GM12878 (cell line): ENCODE measurements at regions not wholly inside any gene's neighbourhood (a gene's known extent, or its start where the extent isn't known, plus 50 kb on each side); places are given as distances from the start of the nearest gene placed in this dataset.

Experiments used
- ATAC-seq: fragments of 200-7000 bp; cut with Tn5 transposase; 3 replicates; pipeline ENCODE4 v1.9.1; 2020; ENCODE audit warnings: mild to moderate bottlenecking, moderate library complexity
- BruUV-seq: library from RNA; stranded (reverse); fragments of 400-500 nt; replicated peaks from 2 replicates; lab custom pipeline; 2021; lab: Mats Ljungman, UMichigan
- CTCF ChIA-PET: fragments of 300-600 bp; sonication (Branson Sonifier 250); formaldehyde crosslinking; extraction: SDS; loops from one replicate; lab custom pipeline; 2021; ENCODE audit warnings: inconsistent platforms; lab: Yijun Ruan, JAX
- POLR2A ChIA-PET: fragments of 350-600 bp; formaldehyde crosslinking; extraction: SDS; loops from one replicate; lab custom pipeline; 2021; ENCODE audit warnings: inconsistent platforms; lab: Charles Lee
- RAD21 ChIA-PET: fragments of 300-600 bp; sonication (Branson Sonifier 250); formaldehyde crosslinking; loops from one replicate; lab custom pipeline; 2023; ENCODE audit warnings: antibody characterized with exemption; ENCODE audit not compliant: unreplicated experiment; lab: Charles Lee
- SMC1A ChIA-PET: fragments of 300-600 bp; sonication (Branson Sonifier 250); formaldehyde crosslinking; loops from one replicate; lab custom pipeline; 2023; ENCODE audit not compliant: unreplicated experiment, uncharacterized antibody; lab: Charles Lee
- DNase-seq: peaks from one replicate; pipeline ENCODE4 v3.0.0-alpha.2; 2011; ENCODE audit warnings: low read depth, low spot score
- FAIRE-seq: peaks from 3 replicates; lab custom pipeline; 2011; peaks lifted over from hg19 to GRCh38; lab: Jason Lieb, UNC
- H2AFZ ChIP-seq: 2 replicates; pipeline ENCODE4 v1.6.0; 2011; ENCODE audit warnings: low read depth, low read length, control low read depth; ENCODE audit not compliant: control insufficient read depth
- H3K27ac ChIP-seq: 2 replicates; pipeline ENCODE4 v1.5.1; 2011; ENCODE audit warnings: control low read depth; ENCODE audit not compliant: control insufficient read depth, insufficient read depth
- H3K27me3 ChIP-seq, 2 experiments: replicated peaks in 1 of 2; 2 replicates each; pipeline versions ENCODE4 v1.6.0 to v1.6.1; 2011; ENCODE audit warnings: low read length in 1 of 2; ENCODE audit not compliant: control insufficient read depth in 2 of 2, insufficient read depth in 2 of 2
- H3K36me3 ChIP-seq, 2 experiments: 2 replicates each; pipeline ENCODE4 v1.5.1; 2011; ENCODE audit warnings: low read length in 1 of 2; ENCODE audit not compliant: control insufficient read depth in 2 of 2, insufficient read depth in 2 of 2
- H3K4me1 ChIP-seq: 2 replicates; pipeline ENCODE4 v1.6.1; 2011; ENCODE audit warnings: mild to moderate bottlenecking, low read length, moderate library complexity, mixed read lengths; ENCODE audit not compliant: control insufficient read depth, insufficient read depth
- H3K4me2 ChIP-seq: 2 replicates; pipeline ENCODE4 v1.6.0; 2011; ENCODE audit warnings: control low read depth; ENCODE audit not compliant: control insufficient read depth, insufficient read depth
- H3K4me3 ChIP-seq: fragments of 200-600 bp; sonication (generic); 2 replicates; pipeline ENCODE4 v1.5.1; 2016
- H3K79me2 ChIP-seq: 2 replicates; pipeline ENCODE4 v1.6.0; 2011; ENCODE audit warnings: low read length; ENCODE audit not compliant: control insufficient read depth, insufficient read depth
- H3K9ac ChIP-seq: 2 replicates; pipeline ENCODE4 v1.8.0; 2011; ENCODE audit warnings: low read length, control low read depth, mixed read lengths; ENCODE audit not compliant: control insufficient read depth, insufficient read depth
- H3K9me3 ChIP-seq: replicated peaks from 3 replicates; pipeline ENCODE4 v1.5.1; 2011; ENCODE audit warnings: mild to moderate bottlenecking, low read length; ENCODE audit not compliant: control insufficient read depth, insufficient read depth
- H4K20me1 ChIP-seq: 2 replicates; pipeline ENCODE4 v1.6.0; 2011; ENCODE audit not compliant: control insufficient read depth, insufficient read depth
- BHLHE40 ChIP-seq, 2 experiments: fragments of 450-650 bp in 1 of 2; IDR thresholded peaks; 2 replicates each; pipeline ENCODE4 v1.6.1; 2011 to 2017; ENCODE audit warnings: low read depth in 2 of 2, borderline replicate concordance in 1 of 2, improper control_type of control experiment in 1 of 2, low read length in 1 of 2, mild to moderate bottlenecking in 1 of 2
- CEBPZ ChIP-seq: fragments of 150-350 bp; IDR thresholded peaks from 2 replicates; pipeline ENCODE4 v1.6.1; 2016; ENCODE audit warnings: low read depth, low read length
- CHD4 ChIP-seq: fragments of 200-600 bp; sonication (generic); IDR thresholded peaks from 2 replicates; pipeline ENCODE4 v1.6.1; 2016; ENCODE audit warnings: mild to moderate bottlenecking
- GATAD2B ChIP-seq: fragments of 450-650 bp; conservative IDR thresholded peaks from 2 replicates; pipeline ENCODE4 v1.6.1; 2017; ENCODE audit warnings: low read depth, mild to moderate bottlenecking, moderate library complexity
- LARP7 ChIP-seq: fragments of 450-650 bp; IDR thresholded peaks from 2 replicates; pipeline ENCODE4 v1.6.1; 2017; ENCODE audit warnings: mild to moderate bottlenecking
- MTA2 ChIP-seq: fragments of 450-650 bp; IDR thresholded peaks from 2 replicates; pipeline ENCODE4 v1.6.1; 2016; ENCODE audit warnings: low read depth, mild to moderate bottlenecking, moderate library complexity
- POU2F2 ChIP-seq: IDR thresholded peaks from 3 replicates; pipeline ENCODE4 v1.6.1; 2011; ENCODE audit warnings: low read depth, mild to moderate bottlenecking, low read length, borderline replicate concordance
- RFX5 ChIP-seq: IDR thresholded peaks from 2 replicates; pipeline ENCODE4 v1.6.1; 2011; ENCODE audit warnings: low read depth, low read length, improper control_type of control experiment
- SMAD5 ChIP-seq: IDR thresholded peaks from 2 replicates; pipeline ENCODE4 v1.6.1; 2016; ENCODE audit warnings: antibody characterized with exemption, low read depth
- SUZ12 ChIP-seq: fragments of 200-600 bp; sonication (generic); IDR thresholded peaks from one replicate; pipeline ENCODE4 v1.6.1; 2018; ENCODE audit warnings: antibody characterized with exemption, mild to moderate bottlenecking; ENCODE audit not compliant: unreplicated experiment
- TARDBP ChIP-seq: IDR thresholded peaks from 2 replicates; pipeline ENCODE4 v1.6.1; 2016; ENCODE audit warnings: borderline replicate concordance
- ZBTB4 ChIP-seq: fragments of 450-650 bp; formaldehyde crosslinking; IDR thresholded peaks from 2 replicates; pipeline ENCODE4 v1.4.0; 2022; ENCODE audit warnings: mild to moderate bottlenecking, moderate library complexity
- ZNF274 ChIP-seq: IDR thresholded peaks from one replicate; pipeline ENCODE4 v1.8.0; 2011; ENCODE audit not compliant: insufficient read length, insufficient read depth
- ZSCAN29 ChIP-seq: fragments of 450-650 bp; IDR thresholded peaks from 2 replicates; pipeline ENCODE4 v1.6.1; 2017; ENCODE audit warnings: mild to moderate bottlenecking, moderate library complexity
- WGBS: methylation state at CpG from one replicate; pipeline ENCODE4 v1.1.6; 2016; ENCODE audit warnings: low lambda C conversion rate; ENCODE audit not compliant: insufficient replicate concordance, insufficient coverage; ENCODE audit errors: missing lambda C conversion rate; 5-methylcytosine and 5-hydroxymethylcytosine counted together
- in situ Hi-C: fragments of 300-500 bp; cut with MboI; formaldehyde crosslinking; loops from 9 replicates; pipeline ENCODE4 v1.14.3; 2018; ENCODE audit warnings: mixed read lengths
- intact Hi-C: fragments of 100-400 bp; cut with micrococcal nuclease; formaldehyde crosslinking; loops from one replicate; pipeline ENCODE4 v1.14.2; 2022; ENCODE audit not compliant: unreplicated experiment
- TF ChIP-seq, protein P1 (sequence below): IDR thresholded peaks from 2 replicates; pipeline ENCODE4 v1.6.1; 2012; ENCODE audit warnings: low read depth, low read length, improper control_type of control experiment

GRCh38 chr11:45431046-45432018 is 145.2 kb upstream of the SYT13 start:
- Histone ChIP-seq H3K27me3 (peaks cover 0 to 4% of the 10 kb centered on the region in 2 experiments; a peak in 2 of 4 replicates), H3K9me3 (no peaks in the 10 kb centered on the region), H3K27ac (no peak overlapping the region), H3K4me1 (no peaks in the 10 kb centered on the region), H2AFZ (no peak overlapping the region), H3K4me2 (no peak overlapping the region), H3K36me3 (no peaks in the 10 kb centered on the region), H3K79me2 (no peaks in the 10 kb centered on the region), H3K9ac (no peak overlapping the region), H3K4me3 (no peak overlapping the region), H4K20me1 (no peaks in the 10 kb centered on the region)
- ChIA-PET RAD21 (no interaction called here), SMC1A (interaction anchor here (0.6 kb wide), 1 partner anchor 46 kb away, joined by 4 read pairs; no protein-coding TSS in a partner anchor), POLR2A (no interaction called here), CTCF (no interaction called here)
- intact Hi-C loops (no loop called here), in situ Hi-C loops (no loop called here)
- BruUV-seq: no TSS peak
- no peak for TF ChIP-seq BHLHE40 (IDR thresholded peaks at IDR 0.05; ENCODE audit: borderline replicate concordance in 1 of 2, low read depth in 2 of 2, low read length in 1 of 2)
- no peak for TF ChIP-seq CEBPZ
- TF ChIP-seq SUZ12: no peak
- TF ChIP-seq, protein P1, sequence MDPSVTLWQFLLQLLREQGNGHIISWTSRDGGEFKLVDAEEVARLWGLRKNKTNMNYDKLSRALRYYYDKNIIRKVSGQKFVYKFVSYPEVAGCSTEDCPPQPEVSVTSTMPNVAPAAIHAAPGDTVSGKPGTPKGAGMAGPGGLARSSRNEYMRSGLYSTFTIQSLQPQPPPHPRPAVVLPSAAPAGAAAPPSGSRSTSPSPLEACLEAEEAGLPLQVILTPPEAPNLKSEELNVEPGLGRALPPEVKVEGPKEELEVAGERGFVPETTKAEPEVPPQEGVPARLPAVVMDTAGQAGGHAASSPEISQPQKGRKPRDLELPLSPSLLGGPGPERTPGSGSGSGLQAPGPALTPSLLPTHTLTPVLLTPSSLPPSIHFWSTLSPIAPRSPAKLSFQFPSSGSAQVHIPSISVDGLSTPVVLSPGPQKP: no peak
- no peak for TF ChIP-seq LARP7
- TF ChIP-seq SMAD5: no peak
- no peak for TF ChIP-seq ZSCAN29
- TF ChIP-seq TARDBP: no peak
- no peak for TF ChIP-seq RFX5
- no peak for TF ChIP-seq GATAD2B
- TF ChIP-seq POU2F2: no peak
- TF ChIP-seq CHD4: no peak
- TF ChIP-seq ZNF274: no peak
- TF ChIP-seq MTA2: no peak
- no peak for TF ChIP-seq ZBTB4 (CRISPR knock-in tag)
- DNase-seq (no peak), ATAC-seq (no peak), FAIRE-seq (no peak)
- WGBS: 40% methylated on average over 13 of the region's 13 CpGs
